DOHH2 (cell line): ENCODE measurements at regions not wholly inside any gene's neighbourhood (a gene's known extent, or its start where the extent isn't known, plus 50 kb on each side); places are given as distances from the start of the nearest gene placed in this dataset.

Experiments
- CTCF ChIP-seq: fragments of 200-600 bp; sonication (generic); IDR thresholded peaks from one replicate; pipeline ENCODE4 v1.5.1; 2014; ENCODE audit warnings: antibody characterized with exemption, mild to moderate bottlenecking, low read depth, low read length; ENCODE audit not compliant: poor library complexity, severe bottlenecking
- EZH2phosphoT487 ChIP-seq: fragments of 200-600 bp; sonication (generic); IDR thresholded peaks from 2 replicates; pipeline ENCODE4 v1.6.1; 2017; ENCODE audit warnings: borderline replicate concordance, mild to moderate bottlenecking, antibody characterized with exemption, low read length, moderate library complexity, mixed read lengths

- TF ChIP-seq CTCF, result no peak
- no peak for TF ChIP-seq EZH2phosphoT487
Measured at GRCh38 chr5:60060389-60060788, 166.9 kb upstream of the PDE4D start.
